ENCODE measurements at regions not wholly inside any gene's neighbourhood (a gene's known extent, or its start where the extent isn't known, plus 50 kb on each side); places are given as distances from the start of the nearest gene placed in this dataset.

DNA sequence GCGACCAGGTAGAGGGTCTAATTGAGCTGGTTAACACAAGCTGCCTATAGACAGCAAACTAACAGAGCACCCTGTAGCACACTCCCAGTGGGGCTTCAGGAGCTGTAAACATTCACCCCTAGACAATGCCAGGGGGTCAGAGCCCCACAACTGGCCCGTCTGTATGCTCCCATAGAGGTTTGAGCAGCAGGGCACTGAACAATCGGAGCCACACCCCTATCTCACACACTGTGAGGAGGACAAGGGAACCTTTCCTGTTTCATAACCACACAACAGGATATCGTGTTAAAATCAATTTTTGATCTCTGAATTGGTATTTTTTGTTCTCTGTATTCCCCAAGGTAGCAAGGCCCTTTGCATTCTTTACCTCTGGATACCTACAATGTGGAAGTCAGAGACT, 266.1 kb downstream of the SPRY2 start:
- Histone ChIP-seq H3K79me2 (ENCODE audit: insufficient read depth, low read depth) (no peaks in the 10 kb centered on the region), H3K27me3 (ENCODE audit: insufficient read depth, low read depth) (no peaks in the 10 kb centered on the region), H3K36me3 (ENCODE audit: insufficient read depth) (no peaks in the 10 kb centered on the region), H3K4me3 (IDR thresholded peaks at IDR 0.05; ENCODE audit: insufficient read depth, low read depth, low read length) (no peak overlapping the region), H3K9ac (no peak overlapping the region), H4K20me1 (ENCODE audit: insufficient read depth) (no peaks in the 10 kb centered on the region), H3K4me1 (ENCODE audit: low read depth, poor library complexity, severe bottlenecking) (no peaks in the 10 kb centered on the region), H3K27ac (no peak overlapping the region), H3K4me2 (no peak overlapping the region), H2AFZ (ENCODE audit: low read depth) (no peak overlapping the region)
- no peak for TF ChIP-seq CTCF (conservative IDR thresholded peaks at IDR 0.05; ENCODE audit: low read depth, low read length)

DNA sequence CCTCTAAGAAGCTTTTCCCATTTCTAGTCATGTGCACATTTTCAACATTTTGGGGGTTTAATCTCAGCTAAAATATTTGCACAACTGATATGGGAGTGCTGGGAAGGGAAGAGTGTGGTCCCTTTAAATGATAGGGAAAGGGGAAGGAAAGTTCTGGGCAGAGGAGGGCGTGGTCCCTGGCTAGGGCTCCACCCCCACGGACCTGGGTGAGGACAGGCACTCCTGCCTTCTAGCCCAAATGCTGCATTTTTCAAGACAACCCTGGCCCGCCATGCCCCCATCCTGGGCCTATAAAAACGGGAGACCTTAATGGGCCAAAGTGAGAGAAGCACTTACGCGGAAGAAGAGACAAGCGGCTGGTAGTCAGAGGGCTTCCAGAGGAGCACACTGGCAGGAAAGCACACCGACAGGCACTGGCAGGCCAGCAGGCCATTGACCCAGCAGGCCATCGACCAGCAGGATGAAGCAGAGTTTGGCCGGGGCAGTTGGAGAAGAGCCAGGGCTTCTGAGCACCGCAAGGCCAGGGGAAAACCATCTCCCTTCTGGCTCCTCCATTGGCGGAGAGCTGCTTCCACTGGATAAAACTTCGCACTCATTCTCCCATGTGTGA, 266.7 kb downstream of the SPRY2 start:
- no peak for TF ChIP-seq CTCF (conservative IDR thresholded peaks at IDR 0.05; ENCODE audit: low read depth, low read length)
- H3K9ac ChIP-seq: no peak overlapping the region
- H3K4me1 ChIP-seq (ENCODE audit: low read depth, poor library complexity, severe bottlenecking): no peaks in the 10 kb centered on the region
- no peaks in the 10 kb centered on the region for H3K27me3 ChIP-seq (ENCODE audit: insufficient read depth, low read depth)
- H3K27ac ChIP-seq: no peak overlapping the region
- H3K36me3 ChIP-seq (ENCODE audit: insufficient read depth): no peaks in the 10 kb centered on the region
- no peak overlapping the region for H2AFZ ChIP-seq (ENCODE audit: low read depth)
- H3K4me2 ChIP-seq: no peak overlapping the region
- no peaks in the 10 kb centered on the region for H3K79me2 ChIP-seq (ENCODE audit: insufficient read depth, low read depth)
- H3K4me3 ChIP-seq (IDR thresholded peaks at IDR 0.05; ENCODE audit: insufficient read depth, low read depth, low read length): no peak overlapping the region
- no peaks in the 10 kb centered on the region for H4K20me1 ChIP-seq (ENCODE audit: insufficient read depth)

DNA sequence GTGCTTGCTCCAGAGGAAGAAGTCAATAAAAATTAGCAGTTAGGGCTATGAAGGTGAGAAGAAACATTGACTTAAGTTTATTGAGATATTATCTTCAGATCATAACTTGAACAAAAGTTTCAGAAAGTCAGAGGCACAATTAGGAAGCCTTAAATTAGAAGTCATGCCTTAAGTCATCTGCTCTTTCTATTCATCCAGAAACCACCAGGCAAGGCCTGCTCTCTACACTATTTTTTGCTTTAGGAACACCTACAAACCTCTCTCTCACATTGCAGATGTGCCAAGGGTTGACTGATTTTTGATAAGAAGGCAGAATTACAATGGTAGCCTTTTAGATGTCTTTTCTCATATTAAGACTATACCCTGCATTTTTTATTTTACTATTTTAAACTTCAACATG, 268.7 kb downstream of the SPRY2 start:
- Histone ChIP-seq H3K27ac (no peak overlapping the region), H3K9ac (no peak overlapping the region), H3K27me3 (ENCODE audit: insufficient read depth, low read depth) (no peaks in the 10 kb centered on the region), H3K79me2 (ENCODE audit: insufficient read depth, low read depth) (no peaks in the 10 kb centered on the region), H3K4me2 (no peak overlapping the region), H2AFZ (ENCODE audit: low read depth) (no peak overlapping the region), H4K20me1 (ENCODE audit: insufficient read depth) (no peaks in the 10 kb centered on the region), H3K36me3 (ENCODE audit: insufficient read depth) (no peaks in the 10 kb centered on the region), H3K4me1 (ENCODE audit: low read depth, poor library complexity, severe bottlenecking) (no peaks in the 10 kb centered on the region), H3K4me3 (IDR thresholded peaks at IDR 0.05; ENCODE audit: insufficient read depth, low read depth, low read length) (no peak overlapping the region)
- no peak for TF ChIP-seq CTCF (conservative IDR thresholded peaks at IDR 0.05; ENCODE audit: low read depth, low read length)

GRCh38 chr13:80070024-80070703, 270.8 kb downstream of the SPRY2 start:
- Histone ChIP-seq H3K27me3 (ENCODE audit: insufficient read depth, low read depth) (no peaks in the 10 kb centered on the region), H3K4me2 (no peak overlapping the region), H2AFZ (ENCODE audit: low read depth) (no peak overlapping the region), H3K9ac (no peak overlapping the region), H4K20me1 (ENCODE audit: insufficient read depth) (no peaks in the 10 kb centered on the region), H3K4me3 (IDR thresholded peaks at IDR 0.05; ENCODE audit: insufficient read depth, low read depth, low read length) (no peak overlapping the region), H3K79me2 (ENCODE audit: insufficient read depth, low read depth) (no peaks in the 10 kb centered on the region), H3K4me1 (ENCODE audit: low read depth, poor library complexity, severe bottlenecking) (no peaks in the 10 kb centered on the region), H3K36me3 (ENCODE audit: insufficient read depth) (no peaks in the 10 kb centered on the region), H3K27ac (no peak overlapping the region)
- no peak for TF ChIP-seq CTCF (conservative IDR thresholded peaks at IDR 0.05; ENCODE audit: low read depth, low read length)
